ENCODE measurements at regions not wholly inside any gene's neighbourhood (a gene's known extent, or its start where the extent isn't known, plus 50 kb on each side); places are given as distances from the start of the nearest gene placed in this dataset.

DNA sequence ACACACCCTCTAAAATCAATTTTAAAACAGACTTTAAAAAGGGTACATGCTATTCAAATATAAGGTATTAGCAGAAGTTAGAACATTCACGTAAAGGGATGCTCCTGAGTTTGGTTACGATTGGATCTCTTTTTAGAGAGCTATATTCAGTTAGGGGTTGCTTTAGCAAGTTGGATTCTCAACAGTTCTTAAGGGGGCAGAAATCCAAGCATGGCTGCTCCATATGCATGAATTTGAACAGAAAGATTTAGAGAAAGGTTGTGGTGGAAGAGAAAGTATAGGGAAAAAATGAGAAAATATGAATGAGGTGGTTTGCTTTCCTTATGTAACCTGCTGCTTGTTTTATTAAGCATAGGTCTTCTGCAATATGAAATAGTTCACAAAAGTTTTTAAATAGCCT is 855.1 kb downstream of the SORCS1 start:
- TF ChIP-seq CTCF (IDR thresholded peaks at IDR 0.05) (no peak), POLR2A (IDR thresholded peaks at IDR 0.05) (no peak)
